Neural crest cell (in vitro differentiated cells): ENCODE measurements at regions not wholly inside any gene's neighbourhood (a gene's known extent, or its start where the extent isn't known, plus 50 kb on each side); places are given as distances from the start of the nearest gene placed in this dataset.

Source experiments
- DNase-seq: peaks from one replicate; pipeline ENCODE4 v3.0.0; 2021; ENCODE audit warnings: low read depth, mixed read lengths, low spot score
- H3K27ac Mint-ChIP-seq: one replicate; pipeline ENCODE4 v1.8.0; 2021; ENCODE audit warnings: mild to moderate bottlenecking, mixed read lengths; ENCODE audit not compliant: unreplicated experiment
- H3K27me3 Mint-ChIP-seq: 2 replicates; pipeline ENCODE4 v1.8.0; 2021; ENCODE audit warnings: low read depth, mild to moderate bottlenecking, mixed read lengths
- H3K36me3 Mint-ChIP-seq: 2 replicates; pipeline ENCODE4 v1.8.0; 2021; ENCODE audit warnings: low read depth, mild to moderate bottlenecking, mixed read lengths
- H3K4me1 Mint-ChIP-seq: 2 replicates; pipeline ENCODE4 v1.8.0; 2021; ENCODE audit warnings: mixed read lengths
- H3K4me3 Mint-ChIP-seq: one replicate; pipeline ENCODE4 v1.8.0; 2021; ENCODE audit warnings: mild to moderate bottlenecking, mixed read lengths
- H3K9me3 Mint-ChIP-seq: 2 replicates; pipeline ENCODE4 v1.8.0; 2021; ENCODE audit warnings: mixed read lengths
- TF ChIP-seq, protein P1 (sequence below): fragments of 200-600 bp; sonication (generic); conservative IDR thresholded peaks from 2 replicates; pipeline ENCODE4 v1.5.0; 2021; ENCODE audit warnings: antibody characterized with exemption, mild to moderate bottlenecking

DNA sequence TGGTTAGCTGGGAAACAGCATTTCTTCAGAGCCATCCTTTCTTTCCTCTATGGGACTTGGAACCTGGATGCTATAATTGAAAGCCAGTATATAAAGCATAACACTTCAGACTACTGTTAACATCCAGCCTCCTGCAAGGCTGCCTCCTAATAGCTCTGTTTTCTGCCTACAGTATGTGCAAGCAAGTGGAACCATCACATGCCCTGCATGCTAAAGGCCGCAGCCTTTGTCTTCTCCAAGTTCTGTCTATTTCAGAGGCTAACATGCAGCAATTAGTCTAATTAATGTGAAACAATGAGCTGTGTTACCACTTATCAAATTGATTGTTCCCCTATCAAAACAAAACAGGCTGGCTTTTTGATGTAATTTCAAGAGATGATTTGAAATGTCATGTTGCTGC, 82.7 kb upstream of the ESRRG start:
- Mint-ChIP-seq H3K9me3 (peaks cover 3% of the 10 kb centered on the region), H3K4me3 (no peak overlapping the region), H3K4me1 (peaks cover 8% of the 10 kb centered on the region), H3K27me3 (no peaks in the 10 kb centered on the region), H3K27ac (no peak overlapping the region), H3K36me3 (no peaks in the 10 kb centered on the region)
- no peak for DNase-seq
- TF ChIP-seq, protein P1, sequence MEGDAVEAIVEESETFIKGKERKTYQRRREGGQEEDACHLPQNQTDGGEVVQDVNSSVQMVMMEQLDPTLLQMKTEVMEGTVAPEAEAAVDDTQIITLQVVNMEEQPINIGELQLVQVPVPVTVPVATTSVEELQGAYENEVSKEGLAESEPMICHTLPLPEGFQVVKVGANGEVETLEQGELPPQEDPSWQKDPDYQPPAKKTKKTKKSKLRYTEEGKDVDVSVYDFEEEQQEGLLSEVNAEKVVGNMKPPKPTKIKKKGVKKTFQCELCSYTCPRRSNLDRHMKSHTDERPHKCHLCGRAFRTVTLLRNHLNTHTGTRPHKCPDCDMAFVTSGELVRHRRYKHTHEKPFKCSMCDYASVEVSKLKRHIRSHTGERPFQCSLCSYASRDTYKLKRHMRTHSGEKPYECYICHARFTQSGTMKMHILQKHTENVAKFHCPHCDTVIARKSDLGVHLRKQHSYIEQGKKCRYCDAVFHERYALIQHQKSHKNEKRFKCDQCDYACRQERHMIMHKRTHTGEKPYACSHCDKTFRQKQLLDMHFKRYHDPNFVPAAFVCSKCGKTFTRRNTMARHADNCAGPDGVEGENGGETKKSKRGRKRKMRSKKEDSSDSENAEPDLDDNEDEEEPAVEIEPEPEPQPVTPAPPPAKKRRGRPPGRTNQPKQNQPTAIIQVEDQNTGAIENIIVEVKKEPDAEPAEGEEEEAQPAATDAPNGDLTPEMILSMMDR: no peak

DNA sequence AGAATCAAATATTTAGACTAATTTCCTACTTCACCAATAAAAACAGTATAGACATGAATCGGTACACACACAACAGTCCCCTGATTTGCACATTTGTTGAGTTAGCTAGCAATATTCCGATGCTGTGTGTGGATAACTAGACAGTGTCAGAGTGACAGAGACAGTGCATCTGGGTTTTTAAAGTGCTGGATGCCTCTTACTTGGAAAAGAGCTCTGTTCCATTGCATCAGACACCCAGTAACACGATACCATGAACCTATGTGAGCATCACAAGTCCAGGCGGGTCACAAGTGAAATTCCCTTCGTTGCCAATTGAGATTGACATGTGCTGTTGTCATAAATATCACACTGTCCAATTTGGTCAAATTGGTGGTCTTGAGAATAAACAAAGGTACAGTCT, 82.0 kb upstream of the ESRRG start:
- Mint-ChIP-seq H3K4me3 (no peak overlapping the region), H3K36me3 (no peaks in the 10 kb centered on the region), H3K27me3 (no peaks in the 10 kb centered on the region), H3K9me3 (peaks cover 3% of the 10 kb centered on the region), H3K4me1 (peaks cover 8% of the 10 kb centered on the region), H3K27ac (no peak overlapping the region)
- no peak for DNase-seq
- TF ChIP-seq, protein P1: no peak

GRCh38 chr1:216804111-216804510, 80.9 kb upstream of the ESRRG start:
- H3K36me3 Mint-ChIP-seq: no peaks in the 10 kb centered on the region
- peaks cover 3% of the 10 kb centered on the region for H3K9me3 Mint-ChIP-seq
- H3K27me3 Mint-ChIP-seq: no peaks in the 10 kb centered on the region
- no peak for DNase-seq
- H3K4me1 Mint-ChIP-seq: peaks cover 8% of the 10 kb centered on the region
- TF ChIP-seq, protein P1: no peak
- no peak overlapping the region for H3K27ac Mint-ChIP-seq
- H3K4me3 Mint-ChIP-seq: no peak overlapping the region

DNA sequence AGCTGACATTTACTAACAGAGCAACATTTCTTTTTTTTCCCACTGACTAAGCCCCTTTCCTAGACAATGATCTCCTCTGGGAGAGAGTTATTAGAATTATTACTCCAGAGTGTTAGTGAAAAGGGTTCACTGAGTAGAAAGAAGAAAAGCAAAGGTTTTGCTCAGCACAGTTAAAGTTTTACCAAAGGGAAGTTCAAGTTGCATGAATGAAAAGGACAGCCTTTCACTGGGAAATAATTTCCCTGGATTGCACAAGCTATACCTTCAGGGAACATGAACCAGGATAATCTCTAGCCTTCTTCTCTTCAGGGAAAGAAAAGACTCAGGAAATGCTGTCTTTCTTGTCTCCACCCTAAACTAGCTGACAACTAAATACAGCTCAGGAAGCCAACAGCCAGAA, 71.4 kb upstream of the ESRRG start:
- DNase-seq: no peak
- no peaks in the 10 kb centered on the region for H3K27me3 Mint-ChIP-seq
- H3K36me3 Mint-ChIP-seq: no peaks in the 10 kb centered on the region
- no peak overlapping the region for H3K27ac Mint-ChIP-seq
- H3K9me3 Mint-ChIP-seq: no peaks in the 10 kb centered on the region
- no peak overlapping the region for H3K4me3 Mint-ChIP-seq
- no peaks in the 10 kb centered on the region for H3K4me1 Mint-ChIP-seq
- TF ChIP-seq, protein P1: no peak

DNA sequence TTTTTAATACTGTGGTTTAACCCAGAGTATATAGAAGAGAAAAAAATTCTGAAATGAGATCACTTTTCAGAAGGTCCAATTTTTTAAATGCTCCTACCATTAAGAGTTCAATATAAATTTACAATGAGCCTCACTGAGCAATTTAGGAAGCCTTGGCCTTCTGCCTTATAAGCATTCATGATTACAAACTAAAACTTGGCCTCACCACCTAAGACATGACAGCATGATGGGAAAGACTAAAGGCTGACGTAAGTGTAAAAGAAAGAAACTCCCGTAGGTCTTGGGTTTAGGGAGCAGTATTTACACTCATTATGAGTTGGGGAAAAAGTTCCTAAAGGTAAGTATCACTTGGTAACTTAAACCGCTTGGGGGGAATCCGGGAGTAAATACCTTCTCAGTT, 70.7 kb upstream of the ESRRG start:
- Mint-ChIP-seq H3K4me1 (no peaks in the 10 kb centered on the region), H3K36me3 (no peaks in the 10 kb centered on the region), H3K4me3 (no peak overlapping the region), H3K27me3 (no peaks in the 10 kb centered on the region), H3K9me3 (no peaks in the 10 kb centered on the region), H3K27ac (no peak overlapping the region)
- TF ChIP-seq, protein P1: no peak
- DNase-seq: no peak

DNA sequence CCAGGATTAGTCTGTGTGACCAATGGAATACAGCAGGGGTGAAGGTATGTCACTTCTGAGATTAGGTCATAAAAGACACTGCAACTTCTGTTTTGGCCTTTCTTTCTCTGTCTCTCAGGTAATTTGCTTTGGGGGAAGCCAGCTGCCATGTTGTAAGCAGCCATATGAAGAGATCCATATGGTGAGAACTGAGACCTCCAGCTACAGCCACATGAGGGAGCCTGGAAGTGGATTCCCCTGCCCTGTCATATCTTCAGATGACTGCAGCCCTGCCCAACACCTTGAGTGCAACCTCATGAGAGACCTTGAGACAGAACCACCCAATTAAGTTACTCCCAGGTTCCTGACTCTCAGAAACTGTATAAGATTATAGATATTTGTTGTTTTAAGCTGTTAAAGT, 70.1 kb upstream of the ESRRG start:
- Mint-ChIP-seq H3K9me3 (no peaks in the 10 kb centered on the region), H3K36me3 (no peaks in the 10 kb centered on the region)

More for the DNA sequence above, 70.1 kb upstream of the ESRRG start:
- Mint-ChIP-seq H3K4me1 (no peaks in the 10 kb centered on the region), H3K27ac (no peak overlapping the region), H3K27me3 (no peaks in the 10 kb centered on the region), H3K4me3 (no peak overlapping the region)
- TF ChIP-seq, protein P1: no peak
- DNase-seq: no peak
